GM13977 (cell line): ENCODE measurements at regions not wholly inside any gene's neighbourhood (a gene's known extent, or its start where the extent isn't known, plus 50 kb on each side); places are given as distances from the start of the nearest gene placed in this dataset.

Experiments used
- DNase-seq: peaks from one replicate; pipeline ENCODE4 v3.0.0; 2012; ENCODE audit warnings: low spot score
- in situ Hi-C: fragments of 300-500 bp; cut with MboI; formaldehyde crosslinking; loops from one replicate; pipeline ENCODE4 v1.12.0; 2022; ENCODE audit warnings: low sequenced_read_pairs, low pct_unique_long_range_greater_than_20kb, mixed read lengths, inconsistent platforms; ENCODE audit not compliant: unreplicated experiment
- TF ChIP-seq, protein P1 (sequence below): IDR thresholded peaks from 2 replicates; pipeline ENCODE4 v1.5.1; 2012; ENCODE audit warnings: mild to moderate bottlenecking, control low read depth; ENCODE audit not compliant: insufficient read depth; ENCODE audit errors: extremely low read depth, missing control alignments

DNA sequence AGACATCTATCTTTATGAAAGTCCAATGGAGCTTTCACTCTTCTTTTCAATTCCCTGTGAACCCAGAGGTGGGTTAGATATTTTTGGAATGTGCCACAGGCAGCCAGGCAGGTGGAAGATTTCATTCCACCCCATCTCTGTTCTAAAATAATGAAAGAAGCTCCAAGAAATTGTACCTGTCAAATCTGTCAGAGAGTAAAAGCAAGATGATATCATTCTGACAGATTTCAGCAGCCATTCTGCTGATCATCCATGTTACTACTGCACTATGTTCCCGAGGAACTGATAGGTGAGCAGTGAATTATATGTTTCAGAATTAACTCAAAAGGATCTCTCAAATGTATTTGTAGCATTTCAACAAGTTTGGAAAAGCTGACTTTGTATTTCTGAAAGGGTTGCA, 339.5 kb upstream of the SPANXN4 start:
- no peak for DNase-seq
- TF ChIP-seq, protein P1, sequence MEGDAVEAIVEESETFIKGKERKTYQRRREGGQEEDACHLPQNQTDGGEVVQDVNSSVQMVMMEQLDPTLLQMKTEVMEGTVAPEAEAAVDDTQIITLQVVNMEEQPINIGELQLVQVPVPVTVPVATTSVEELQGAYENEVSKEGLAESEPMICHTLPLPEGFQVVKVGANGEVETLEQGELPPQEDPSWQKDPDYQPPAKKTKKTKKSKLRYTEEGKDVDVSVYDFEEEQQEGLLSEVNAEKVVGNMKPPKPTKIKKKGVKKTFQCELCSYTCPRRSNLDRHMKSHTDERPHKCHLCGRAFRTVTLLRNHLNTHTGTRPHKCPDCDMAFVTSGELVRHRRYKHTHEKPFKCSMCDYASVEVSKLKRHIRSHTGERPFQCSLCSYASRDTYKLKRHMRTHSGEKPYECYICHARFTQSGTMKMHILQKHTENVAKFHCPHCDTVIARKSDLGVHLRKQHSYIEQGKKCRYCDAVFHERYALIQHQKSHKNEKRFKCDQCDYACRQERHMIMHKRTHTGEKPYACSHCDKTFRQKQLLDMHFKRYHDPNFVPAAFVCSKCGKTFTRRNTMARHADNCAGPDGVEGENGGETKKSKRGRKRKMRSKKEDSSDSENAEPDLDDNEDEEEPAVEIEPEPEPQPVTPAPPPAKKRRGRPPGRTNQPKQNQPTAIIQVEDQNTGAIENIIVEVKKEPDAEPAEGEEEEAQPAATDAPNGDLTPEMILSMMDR: no peak
- in situ Hi-C loops: no loop called here

DNA sequence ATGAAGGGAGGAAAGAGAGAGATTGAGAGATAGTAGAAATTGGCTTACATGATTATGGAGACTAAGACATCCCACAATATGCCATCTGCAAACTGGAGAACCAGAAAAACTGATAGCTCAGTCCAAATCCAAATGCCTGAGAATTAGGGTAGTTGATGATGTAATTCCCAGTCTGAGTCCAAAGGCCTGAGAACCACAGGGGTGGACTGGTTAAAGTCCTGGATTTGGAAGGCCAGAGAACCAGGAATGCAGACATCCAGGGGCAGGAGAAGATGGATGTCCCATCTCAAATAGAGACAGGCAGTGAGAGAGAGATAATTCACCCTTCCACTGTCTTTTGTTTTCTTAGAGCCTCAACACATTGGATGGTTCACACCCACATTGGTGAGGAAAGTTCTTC, 345.7 kb upstream of the SPANXN4 start:
- in situ Hi-C loops: no loop called here
- DNase-seq: no peak
- TF ChIP-seq, protein P1: no peak

DNA sequence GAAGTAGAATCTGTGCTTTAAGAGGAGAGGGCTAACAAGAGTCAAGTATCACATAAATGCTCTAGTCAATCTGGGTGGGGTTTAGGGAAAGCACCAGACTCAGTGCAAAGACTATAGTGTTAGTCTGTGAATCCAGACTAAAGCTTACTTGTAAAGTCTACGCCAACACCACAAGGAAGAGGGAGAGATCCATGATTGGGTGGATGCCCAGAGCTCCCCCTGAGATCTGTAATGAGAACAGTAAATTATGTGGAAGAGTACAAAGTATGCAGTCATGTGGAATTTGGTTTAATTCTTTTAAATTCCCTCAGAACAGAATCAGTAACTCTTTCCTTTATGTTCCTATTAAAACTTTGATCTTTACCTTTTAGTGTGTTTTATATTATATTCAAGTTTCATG, 354.7 kb upstream of the SPANXN4 start:
- DNase-seq: no peak
- in situ Hi-C loops: no loop called here
- TF ChIP-seq, protein P1: no peak

DNA sequence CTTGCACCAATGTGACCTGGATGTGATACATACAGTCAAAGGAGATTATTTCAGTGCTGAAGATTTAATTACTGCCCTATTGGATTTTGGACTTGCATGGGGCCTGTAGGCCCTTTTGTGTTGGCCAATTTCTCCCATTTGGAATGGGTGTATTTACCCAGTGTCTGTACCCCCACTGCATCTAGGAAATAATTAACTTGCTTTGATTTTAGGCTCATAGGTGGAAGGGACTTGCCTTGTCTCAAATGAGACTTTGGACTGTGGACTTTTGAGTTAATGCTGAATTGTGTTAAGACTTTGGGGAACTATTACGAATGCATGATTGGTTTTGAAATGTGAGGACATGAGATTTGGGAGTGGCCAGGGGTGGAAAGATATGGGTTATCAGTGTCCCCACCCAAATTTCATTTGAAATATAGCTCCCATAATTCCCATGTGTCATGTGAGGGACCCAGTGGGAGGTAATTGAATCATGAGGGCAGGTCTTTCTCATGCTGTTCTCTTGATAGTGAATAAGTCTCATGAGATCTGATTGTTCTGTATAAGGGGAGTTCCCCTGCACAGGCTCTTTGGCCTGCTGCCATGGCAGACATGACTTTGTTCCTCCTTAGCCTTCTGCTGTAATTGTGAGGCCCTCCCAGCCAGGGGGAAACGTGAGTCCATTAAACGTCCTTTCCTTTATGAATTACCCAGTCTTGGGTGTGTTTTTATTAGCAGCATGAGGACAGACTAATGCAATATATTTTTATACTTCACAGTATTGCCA, 362.2 kb upstream of the SPANXN4 start:
- in situ Hi-C loops: no loop called here
- TF ChIP-seq, protein P1: no peak

DNA sequence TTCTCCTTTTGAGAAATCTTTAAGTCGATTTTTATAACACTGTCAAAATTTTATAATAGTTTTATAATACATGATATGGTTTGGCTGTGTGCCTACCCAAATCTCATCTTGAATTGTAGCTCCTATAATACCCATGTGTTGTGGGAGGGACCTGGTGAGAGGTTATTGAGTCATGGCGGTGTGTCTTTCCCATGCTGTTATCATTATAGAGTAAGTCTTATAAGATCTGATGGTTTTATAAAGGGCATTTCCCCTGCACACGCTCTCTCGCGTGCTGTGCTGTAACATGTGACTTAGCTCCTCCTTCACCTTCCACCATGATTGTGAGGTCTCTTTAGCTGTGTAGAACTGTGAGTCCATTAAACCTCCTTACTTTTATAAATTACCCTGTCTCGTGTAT, 364.0 kb upstream of the SPANXN4 start:
- no peak for DNase-seq
- in situ Hi-C loops: no loop called here
- TF ChIP-seq, protein P1: no peak

More for the DNA sequence above, 362.2 kb upstream of the SPANXN4 start:
- no peak for DNase-seq

DNA sequence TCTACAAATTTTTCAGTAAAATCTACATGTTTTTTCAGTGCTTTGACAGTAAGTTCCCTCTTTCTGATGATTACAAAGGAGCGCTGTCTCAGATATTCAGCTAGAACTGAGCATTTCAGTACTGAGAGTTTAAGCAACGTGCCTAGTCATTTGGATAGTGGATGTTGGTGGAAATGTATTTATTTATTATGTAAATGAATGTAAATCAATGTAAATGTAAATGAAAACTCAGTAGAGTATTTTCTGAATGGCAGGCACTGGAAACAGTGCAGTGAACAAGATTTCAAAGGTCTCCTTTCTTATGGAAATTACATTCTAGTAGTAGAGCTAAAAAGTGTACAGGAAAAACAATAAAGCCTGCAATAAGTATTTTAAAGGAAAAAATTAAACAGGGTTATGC, 370.2 kb upstream of the SPANXN4 start:
- in situ Hi-C loops: no loop called here
- no peak for DNase-seq
- TF ChIP-seq, protein P1: no peak
